SKM-1 treated with dmso at 0.1 percent for 144 hours (cell line): ENCODE measurements at regions not wholly inside any gene's neighbourhood (a gene's known extent, or its start where the extent isn't known, plus 50 kb on each side); places are given as distances from the start of the nearest gene placed in this dataset.
A peak's percentile ranks its signal among the peaks of the same experiment; 100 is the strongest.

Experiments
- DNase-seq: peaks from one replicate; lab custom pipeline; 2025; ENCODE audit not compliant: unreplicated experiment; lab: John Stamatoyannopoulos, UW

- DNase-seq = no peak
Measured at GRCh38 chr5:135220394-135221186, 178.4 kb downstream of the MACROH2A1 start.

- no peak for DNase-seq
Measured at GRCh38 chr5:135219868-135220267, 179.2 kb downstream of the MACROH2A1 start.

GRCh38 chr5:135218790-135219568 lies 180.1 kb downstream of the MACROH2A1 start:
- no peak for DNase-seq

GRCh38 chr5:135218486-135218755 lies 180.6 kb downstream of the MACROH2A1 start:
- no peak for DNase-seq

GRCh38 chr5:135217669-135218485 lies 181.2 kb downstream of the MACROH2A1 start:
- DNase-seq = no peak

- DNase-seq = no peak
Measured at GRCh38 chr5:135216471-135217343, 182.3 kb downstream of the MACROH2A1 start.

- DNase-seq = no peak
Measured at GRCh38 chr5:135215617-135216470, 181.8 kb upstream of the PITX1 start.

- peak; percentile 96 for DNase-seq
Measured at GRCh38 chr5:135214897-135215616, 181.0 kb upstream of the PITX1 start.

- DNase-seq = no peak
Measured at GRCh38 chr5:135213466-135214239, 179.6 kb upstream of the PITX1 start.

- no peak for DNase-seq
Measured at GRCh38 chr5:135213027-135213386, 179.0 kb upstream of the PITX1 start.

GRCh38 chr5:135212361-135213026 lies 178.5 kb upstream of the PITX1 start:
- DNase-seq = no peak

GRCh38 chr5:135211791-135212190 lies 177.8 kb upstream of the PITX1 start:
- no peak for DNase-seq

GRCh38 chr5:135211083-135211790 lies 177.2 kb upstream of the PITX1 start:
- DNase-seq = no peak

GRCh38 chr5:135210286-135211055 lies 176.4 kb upstream of the PITX1 start:
- no peak for DNase-seq

GRCh38 chr5:135208903-135209721 lies 175.1 kb upstream of the PITX1 start:
- DNase-seq = no peak

- DNase-seq = no peak
Measured at GRCh38 chr5:135208555-135208902, 174.5 kb upstream of the PITX1 start.
